ENCODE measurements at regions not wholly inside any gene's neighbourhood (a gene's known extent, or its start where the extent isn't known, plus 50 kb on each side); places are given as distances from the start of the nearest gene placed in this dataset.

GRCh38 chr4:128527946-128528576 lies 240.4 kb upstream of the PGRMC2 start:
- no peak overlapping the region for H3K27ac ChIP-seq
- no peak for TF ChIP-seq CTCF (conservative IDR thresholded peaks at IDR 0.05)

GRCh38 chr4:128527351-128527750 lies 239.7 kb upstream of the PGRMC2 start:
- no peak for TF ChIP-seq CTCF (conservative IDR thresholded peaks at IDR 0.05)
- peak overlapping the region; percentile 93 for H3K27ac ChIP-seq

GRCh38 chr4:128525992-128526630 lies 238.5 kb upstream of the PGRMC2 start:
- peak overlapping the region; percentile 93 for H3K27ac ChIP-seq
- no peak for TF ChIP-seq CTCF (conservative IDR thresholded peaks at IDR 0.05)

GRCh38 chr4:128525387-128525786 lies 237.8 kb upstream of the PGRMC2 start:
- H3K27ac ChIP-seq = peak overlapping the region; percentile 93
- no peak for TF ChIP-seq CTCF (conservative IDR thresholded peaks at IDR 0.05)

- no peak for TF ChIP-seq CTCF (conservative IDR thresholded peaks at IDR 0.05)
- H3K27ac ChIP-seq = peak overlapping the region; percentile 93
These were observed 236.7 kb upstream of the PGRMC2 start for GRCh38 chr4:128524311-128524710.

GRCh38 chr4:128521648-128522111 lies 234.1 kb upstream of the PGRMC2 start:
- no peak overlapping the region for H3K27ac ChIP-seq
- TF ChIP-seq CTCF (conservative IDR thresholded peaks at IDR 0.05) = no peak

- H3K27ac ChIP-seq = no peak overlapping the region
- no peak for TF ChIP-seq CTCF (conservative IDR thresholded peaks at IDR 0.05)
These were observed 233.5 kb upstream of the PGRMC2 start for GRCh38 chr4:128521156-128521555.

Measured in VCaP (cell line).